ENCODE measurements at regions not wholly inside any gene's neighbourhood (a gene's known extent, or its start where the extent isn't known, plus 50 kb on each side); places are given as distances from the start of the nearest gene placed in this dataset.

- DNase-seq, result no peak
Observed at GRCh38 chr2:76312236-76312635, 601.5 kb upstream of the GCFC2 start.

- DNase-seq, result no peak
Observed at GRCh38 chr2:76311728-76312127, 601.0 kb upstream of the GCFC2 start.

- no peak for DNase-seq
Observed at GRCh38 chr2:76310894-76311633, 600.3 kb upstream of the GCFC2 start.

- DNase-seq, result no peak
Observed at GRCh38 chr2:76307495-76307894, 596.8 kb upstream of the GCFC2 start.

GRCh38 chr2:76298041-76298440 is 587.3 kb upstream of the GCFC2 start:
- no peak for DNase-seq

DNA sequence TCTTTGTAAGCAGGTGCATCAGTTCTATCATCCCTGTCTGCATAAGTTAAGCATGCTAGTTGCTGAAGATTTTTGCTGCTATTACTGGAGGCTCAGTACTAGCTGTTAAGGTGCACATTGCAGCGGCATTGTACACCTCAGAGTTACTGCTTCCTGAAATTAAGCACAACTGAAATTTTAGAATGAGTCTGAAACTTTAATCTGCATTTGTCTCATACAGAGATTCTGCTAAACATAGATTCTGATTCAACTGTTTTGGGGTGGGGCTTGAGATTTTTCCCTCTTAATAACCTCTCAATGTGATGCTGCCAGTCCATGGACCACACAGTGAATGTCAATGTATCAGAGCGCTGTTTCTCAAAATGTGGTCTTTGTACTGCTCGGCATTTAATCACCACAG is 585.7 kb upstream of the GCFC2 start:
- DNase-seq, result no peak

GRCh38 chr2:76295762-76296161 is 585.0 kb upstream of the GCFC2 start:
- no peak for DNase-seq

GRCh38 chr2:76288598-76288997 is 577.9 kb upstream of the GCFC2 start:
- DNase-seq, result no peak

DNA sequence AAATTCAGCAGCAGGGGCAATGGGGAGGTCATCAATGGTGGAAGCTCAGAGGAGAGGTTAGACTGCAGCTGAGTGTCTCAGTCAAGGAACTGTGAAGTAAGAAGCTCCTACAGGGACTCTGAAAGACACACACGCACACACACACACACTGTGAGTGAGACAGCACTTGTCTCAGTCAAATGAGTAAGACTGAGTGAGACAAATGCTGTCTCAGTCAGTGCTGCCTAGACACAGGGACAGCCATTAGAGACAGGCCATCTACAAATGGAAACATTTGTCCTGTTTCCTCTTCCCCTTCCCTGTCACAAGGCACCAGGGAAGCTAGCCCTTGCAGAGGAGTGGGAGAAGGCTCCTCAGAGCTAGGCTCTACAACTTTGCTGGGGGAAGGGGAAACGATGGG is 577.4 kb upstream of the GCFC2 start:
- DNase-seq, result no peak

- no peak for DNase-seq
Observed at GRCh38 chr2:76283350-76283749, 572.6 kb upstream of the GCFC2 start.

DNA sequence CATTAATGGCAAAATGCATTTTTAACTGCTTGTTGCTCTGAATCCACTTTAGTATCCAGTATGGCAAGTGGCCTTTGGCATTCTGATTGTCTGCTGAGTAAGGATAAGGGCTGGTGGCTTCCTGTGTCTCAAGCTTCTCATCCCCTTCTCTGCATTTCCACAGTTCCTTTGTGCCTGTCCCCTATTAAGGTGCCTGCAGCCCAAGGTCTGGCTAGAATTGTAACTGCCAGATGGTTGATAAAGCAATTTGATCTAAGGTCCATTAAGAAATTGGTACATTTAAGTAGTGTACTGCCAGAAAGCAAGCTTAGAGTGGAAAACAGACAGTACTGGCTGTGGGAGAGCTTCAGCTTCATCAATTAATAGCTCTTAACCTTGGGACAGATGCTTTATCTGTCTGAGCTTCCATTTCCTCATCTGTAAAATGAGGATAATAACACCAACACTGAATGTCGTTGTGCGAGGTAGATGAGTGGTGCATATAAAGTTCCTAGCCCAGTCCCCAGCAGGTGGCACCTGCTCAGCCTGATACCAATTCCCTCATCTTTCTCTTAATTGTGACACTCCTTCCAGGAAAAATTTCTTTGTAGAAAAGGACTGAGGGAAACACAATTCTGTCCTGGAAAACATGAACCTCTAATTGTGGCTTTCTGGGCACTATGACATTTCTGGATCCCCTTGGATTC is 570.6 kb upstream of the GCFC2 start:
- no peak for DNase-seq

DNA sequence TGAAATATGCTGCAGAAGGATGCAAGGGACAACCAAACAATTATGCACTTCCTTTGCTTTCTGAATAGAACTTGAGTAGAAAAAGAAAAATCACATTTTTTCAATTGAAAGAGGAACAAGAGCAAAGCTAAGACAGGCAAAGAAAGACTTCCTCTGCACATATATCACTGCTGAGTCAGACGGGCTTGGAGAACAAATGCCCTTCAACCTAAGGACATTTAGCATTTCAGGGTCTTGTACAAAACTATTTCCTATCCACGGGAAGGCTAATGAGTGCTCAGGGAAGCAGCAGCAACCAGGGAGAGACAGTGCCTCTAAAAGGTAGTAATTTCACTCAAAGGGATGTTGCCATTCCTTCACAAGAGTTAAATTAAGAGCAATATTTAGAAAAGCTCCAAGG is 570.0 kb upstream of the GCFC2 start:
- DNase-seq, result no peak

DNA sequence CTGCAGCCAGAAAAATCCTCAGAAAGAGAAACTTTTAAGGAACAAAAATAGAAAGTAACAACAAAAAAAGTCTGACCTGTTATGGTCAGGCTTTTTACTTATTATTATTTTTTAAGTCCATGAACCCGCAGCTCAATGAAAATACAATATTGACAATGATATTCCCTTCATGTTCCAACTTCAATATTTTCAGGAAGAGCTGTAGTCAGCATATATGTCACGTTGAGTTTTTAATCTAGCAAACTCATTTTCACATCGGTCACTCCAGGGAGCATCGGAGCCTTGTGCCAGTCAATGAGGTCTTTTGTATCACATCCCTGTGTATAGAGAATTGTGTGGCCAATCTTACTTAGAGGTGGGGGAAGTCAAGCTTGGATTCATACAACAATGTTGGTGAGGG is 568.4 kb upstream of the GCFC2 start:
- no peak for DNase-seq

DNA sequence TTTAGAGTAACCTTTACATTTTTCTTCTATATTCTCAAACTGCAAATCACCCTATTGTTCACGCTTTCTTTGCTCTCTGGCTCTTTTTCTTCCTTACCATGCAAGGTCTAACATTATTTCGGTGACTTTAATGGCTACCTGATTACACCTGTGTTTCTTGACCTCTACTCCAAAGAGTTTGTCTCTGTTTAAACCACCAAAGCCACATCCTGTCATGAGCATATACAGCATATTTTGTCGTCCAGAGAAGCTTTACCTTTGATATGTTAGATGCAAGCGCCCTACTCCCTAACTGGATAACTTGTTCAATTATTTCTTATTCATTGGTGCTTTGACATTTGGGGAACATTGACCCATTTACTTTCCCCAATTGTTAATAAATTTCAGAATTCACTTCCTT is 565.1 kb upstream of the GCFC2 start:
- no peak for DNase-seq

DNA sequence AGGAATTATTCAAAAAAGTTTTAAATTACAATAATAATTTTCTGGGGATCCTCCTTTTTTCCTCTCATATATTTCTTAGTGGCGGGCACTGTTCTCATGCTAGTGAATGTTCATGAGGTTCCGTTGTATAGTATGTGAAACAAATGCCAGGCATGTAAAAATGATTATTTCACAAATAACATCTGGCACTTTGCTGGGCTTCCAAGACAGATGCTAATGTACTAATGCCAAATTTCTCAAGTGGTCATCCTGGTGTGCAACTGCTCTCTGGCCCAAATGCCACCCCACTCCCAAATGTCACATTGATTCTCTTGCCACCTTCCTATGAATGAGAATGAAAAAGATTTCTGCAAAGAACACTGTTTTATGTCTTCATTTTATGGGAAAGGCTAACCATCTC is 564.0 kb upstream of the GCFC2 start:
- DNase-seq, result no peak

DNA sequence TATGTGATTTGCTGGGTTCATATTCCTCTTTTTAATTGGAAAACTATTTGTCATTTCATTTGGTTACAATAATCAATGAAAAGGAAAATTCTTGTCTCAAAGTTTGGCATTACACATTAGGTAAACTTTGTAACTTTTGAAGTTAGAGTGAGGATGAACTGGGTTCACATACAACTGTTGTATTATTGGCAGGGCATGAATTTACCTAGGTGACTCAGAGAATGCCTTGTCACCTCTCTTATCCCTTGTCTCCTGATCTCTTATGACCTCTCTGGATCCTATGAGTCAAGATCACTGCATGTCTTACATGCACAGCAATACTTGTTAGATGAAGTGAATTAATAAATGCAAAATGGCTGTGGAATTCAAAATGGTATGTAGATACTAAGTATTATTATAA is 563.4 kb upstream of the GCFC2 start:
- DNase-seq, result no peak

GRCh38 chr2:76270096-76270710 is 559.5 kb upstream of the GCFC2 start:
- no peak for DNase-seq

DNA sequence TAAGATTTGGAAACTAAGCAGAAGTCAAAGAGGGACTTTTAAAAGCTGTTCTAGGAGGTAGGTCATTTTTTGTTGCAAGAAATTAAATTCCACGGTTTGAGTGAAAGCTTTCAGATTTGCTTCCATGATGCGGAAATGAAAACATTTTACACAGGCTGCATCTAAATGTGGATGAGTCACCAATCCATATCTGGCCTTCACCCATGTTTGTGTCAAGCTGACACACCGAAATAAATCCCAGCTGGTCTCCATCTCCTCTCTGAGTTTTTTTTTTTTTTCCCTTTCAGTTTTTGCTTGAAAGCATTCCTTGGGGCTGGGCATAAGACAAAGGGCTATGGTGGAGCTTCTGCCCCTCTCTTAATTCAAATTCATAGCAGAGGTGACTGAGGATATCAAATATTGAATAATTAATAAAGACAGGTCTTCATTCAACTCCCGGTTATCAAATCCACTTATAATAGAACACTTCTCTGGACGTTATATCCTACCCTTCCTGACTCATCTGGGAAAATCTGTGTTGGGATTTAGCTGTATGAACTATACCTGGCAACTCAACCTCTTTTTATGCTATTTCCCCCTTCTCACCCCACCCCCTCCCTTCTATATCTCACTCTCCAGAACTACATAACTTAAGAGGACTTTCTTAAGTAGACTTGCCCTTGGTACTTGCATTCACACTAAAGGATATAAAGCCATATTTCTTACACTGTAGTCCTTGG is 558.3 kb upstream of the GCFC2 start:
- no peak for DNase-seq

DNA sequence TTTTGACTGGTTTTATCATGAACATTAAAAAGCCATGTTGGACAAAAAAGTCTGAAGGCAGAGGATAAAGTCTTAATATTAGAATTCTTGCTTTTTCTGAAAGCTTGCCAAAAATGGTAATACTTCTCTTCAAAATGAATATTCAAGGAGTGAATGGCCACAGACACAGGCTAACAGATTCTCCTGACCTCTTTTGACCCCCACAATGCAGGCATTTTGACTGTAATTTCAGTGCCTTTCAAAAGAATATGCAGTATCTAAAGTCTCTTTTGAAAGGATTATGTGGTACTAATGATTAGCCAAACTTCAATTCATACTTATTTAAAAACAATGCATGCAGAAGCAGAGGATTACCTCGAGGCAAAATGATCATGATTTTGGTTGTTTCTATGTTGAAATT is 557.8 kb upstream of the GCFC2 start:
- DNase-seq, result no peak

- DNase-seq, result no peak
Observed at GRCh38 chr2:76257802-76258201, 547.1 kb upstream of the GCFC2 start.

DNA sequence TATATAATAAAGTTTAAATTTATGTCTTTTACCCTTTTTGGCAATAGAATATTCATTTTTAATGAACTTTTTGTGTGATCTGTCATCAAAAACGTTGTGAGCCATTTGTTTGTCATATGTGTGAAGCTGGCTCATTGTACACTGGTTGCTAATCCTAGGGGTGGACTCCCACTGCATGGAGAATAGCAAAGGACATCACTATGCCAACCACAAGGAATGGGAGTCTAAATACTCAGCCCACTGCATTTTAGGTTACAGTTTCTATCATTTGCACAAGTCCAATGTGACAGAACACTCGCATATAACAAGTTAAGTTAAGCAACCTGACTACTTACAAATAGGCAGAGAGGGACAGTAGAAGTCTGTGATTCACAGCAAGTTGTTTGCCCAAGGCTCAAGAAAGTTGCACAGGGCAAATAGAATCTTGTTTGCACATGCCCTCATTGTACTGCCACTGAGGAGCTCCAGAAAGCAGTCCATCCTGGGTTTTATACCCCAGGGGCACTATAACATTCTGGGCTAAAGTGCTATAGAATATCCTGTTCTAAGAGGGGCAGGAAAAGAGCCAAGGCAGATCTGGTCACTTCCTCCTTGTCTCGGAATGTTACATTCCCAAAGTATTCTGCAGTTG is 545.9 kb upstream of the GCFC2 start:
- DNase-seq, result no peak

- DNase-seq, result no peak
Observed at GRCh38 chr2:76252704-76253103, 542.0 kb upstream of the GCFC2 start.

DNA sequence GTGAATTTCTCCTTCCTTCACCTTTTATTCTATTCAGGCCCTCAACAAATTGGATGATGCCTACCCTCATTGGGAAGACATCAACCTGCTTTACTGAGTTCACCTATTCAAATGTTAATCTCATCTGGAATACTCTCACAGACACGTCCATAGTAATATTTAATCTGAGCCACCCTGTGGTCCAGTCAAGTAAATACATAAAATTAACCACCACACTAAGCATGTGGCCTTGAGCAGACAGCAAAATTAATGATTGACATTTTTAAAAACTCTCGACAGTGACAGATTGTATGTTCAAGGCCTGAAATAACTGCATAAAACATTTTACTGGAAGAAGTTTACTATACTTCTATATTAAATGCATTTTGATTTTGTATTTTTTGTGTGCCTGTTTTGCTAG is 540.6 kb upstream of the GCFC2 start:
- DNase-seq, result no peak
